ENCODE measurements at regions not wholly inside any gene's neighbourhood (a gene's known extent, or its start where the extent isn't known, plus 50 kb on each side); places are given as distances from the start of the nearest gene placed in this dataset.
A peak's percentile ranks its signal among the peaks of the same experiment; 100 is the strongest.

DNA sequence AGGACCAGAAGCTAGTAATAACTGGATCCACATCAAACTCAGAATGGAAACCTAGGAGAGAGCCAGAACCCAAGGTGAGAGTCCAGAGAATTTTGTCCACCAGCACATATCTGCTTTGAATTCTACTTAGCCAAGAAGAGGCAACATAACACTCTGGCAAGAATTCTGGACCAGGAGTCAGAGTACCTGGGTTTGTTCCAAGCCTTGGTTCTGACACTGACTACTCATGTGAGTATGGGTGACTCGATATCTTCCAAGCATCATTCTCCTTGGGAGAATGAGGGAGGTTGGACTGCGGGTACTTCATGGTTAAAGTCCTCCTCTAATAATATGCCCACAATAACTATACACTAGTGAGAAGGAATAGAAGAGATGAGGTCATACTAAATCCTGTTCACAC is 144.0 kb upstream of the JADE1 start:
- ATAC-seq (ENCODE audit: low read depth): no peak
- Histone ChIP-seq H3K14ac (replicated peaks; ENCODE audit: low read depth, low read length) (no peak overlapping the region), H3K9ac (ENCODE audit: low read depth, low read length) (no peak overlapping the region), H3K36me3 (ENCODE audit: control insufficient read depth, insufficient read depth, low read length) (no peaks in the 10 kb centered on the region), H3K23ac (ENCODE audit: low read depth, low read length) (no peak overlapping the region), H3K4me2 (ENCODE audit: low read depth, low read length) (no peak overlapping the region), H3K27me3 (ENCODE audit: control insufficient read depth, insufficient read depth, low read length) (no peaks in the 10 kb centered on the region; the same call in 1 of the 2 replicates), H4K8ac (ENCODE audit: low read depth in 2 of 2, low read length in 2 of 2) (no peak overlapping the region), H2BK5ac (ENCODE audit: low read depth, low read length, poor library complexity, severe bottlenecking) (no peak overlapping the region), H2BK20ac (ENCODE audit: low read depth, low read length) (no peak overlapping the region), H3K4me3 (ENCODE audit: insufficient read depth, low read depth, low read length) (no peak overlapping the region), H3K79me1 (ENCODE audit: low read depth in 1 of 2, low read length in 2 of 2) (no peaks in the 10 kb centered on the region), H4K20me1 (ENCODE audit: insufficient read depth, low read length) (no peaks in the 10 kb centered on the region), H3K56ac (ENCODE audit: extremely low read depth, insufficient read depth, low read length) (no peak overlapping the region), H2BK15ac (ENCODE audit: low read depth, low read length) (no peak overlapping the region), H3K9me1 (ENCODE audit: insufficient read depth, low read length) (no peaks in the 10 kb centered on the region), H2AFZ (replicated peaks; ENCODE audit: low read length, poor library complexity) (no peak overlapping the region), H3K18ac (ENCODE audit: low read depth, low read length) (no peak overlapping the region), H4K5ac (ENCODE audit: low read depth, low read length) (no peak overlapping the region), H4K91ac (ENCODE audit: insufficient read depth, low read depth, low read length) (no peak overlapping the region), H2AK9ac (replicated peaks; ENCODE audit: low read depth, low read length, poor library complexity) (no peak overlapping the region), H3K4ac (ENCODE audit: low read depth, low read length) (no peak overlapping the region), H2AK5ac (ENCODE audit: low read depth, low read length) (no peak overlapping the region), H3K27ac (ENCODE audit: insufficient read depth, low read length) (no peak overlapping the region), H2BK120ac (ENCODE audit: low read depth, low read length) (no peak overlapping the region), H3K4me1 (ENCODE audit: control insufficient read depth, insufficient read depth, low read length) (peaks cover 2% of the 10 kb centered on the region; the same call in 1 of the 2 replicates), H3K9me3 (ENCODE audit: control insufficient read depth, insufficient read depth, low read length) (no peaks in the 10 kb centered on the region)
- whole genome bisulfite sequencing, 2 experiments (ENCODE audit: extremely low coverage in 2 of 2, insufficient read length in 1 of 2): no CpG with 5 or more reads among the region's 2 CpGs
- dilution Hi-C loops (cut with HindIII; ENCODE audit: low sequenced_read_pairs, unreplicated experiment) (no loop called here), in situ Hi-C loops (cut with MboI; ENCODE audit: low sequenced_read_pairs) (no loop called here), intact Hi-C loops (cut with micrococcal nuclease) (no loop called here)
- peak; percentile 20 for DNase-seq
- TF ChIP-seq RCOR1 (IDR thresholded peaks at IDR 0.05; ENCODE audit: insufficient replicate concordance, low read length): no peak
- TF ChIP-seq, protein P1, sequence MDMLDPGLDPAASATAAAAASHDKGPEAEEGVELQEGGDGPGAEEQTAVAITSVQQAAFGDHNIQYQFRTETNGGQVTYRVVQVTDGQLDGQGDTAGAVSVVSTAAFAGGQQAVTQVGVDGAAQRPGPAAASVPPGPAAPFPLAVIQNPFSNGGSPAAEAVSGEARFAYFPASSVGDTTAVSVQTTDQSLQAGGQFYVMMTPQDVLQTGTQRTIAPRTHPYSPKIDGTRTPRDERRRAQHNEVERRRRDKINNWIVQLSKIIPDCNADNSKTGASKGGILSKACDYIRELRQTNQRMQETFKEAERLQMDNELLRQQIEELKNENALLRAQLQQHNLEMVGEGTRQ (IDR thresholded peaks at IDR 0.05; ENCODE audit: low read depth, low read length): no peak
- no peak for TF ChIP-seq MAZ (IDR thresholded peaks at IDR 0.05; ENCODE audit: borderline replicate concordance, low read depth, low read length)
- TF ChIP-seq, protein P2, sequence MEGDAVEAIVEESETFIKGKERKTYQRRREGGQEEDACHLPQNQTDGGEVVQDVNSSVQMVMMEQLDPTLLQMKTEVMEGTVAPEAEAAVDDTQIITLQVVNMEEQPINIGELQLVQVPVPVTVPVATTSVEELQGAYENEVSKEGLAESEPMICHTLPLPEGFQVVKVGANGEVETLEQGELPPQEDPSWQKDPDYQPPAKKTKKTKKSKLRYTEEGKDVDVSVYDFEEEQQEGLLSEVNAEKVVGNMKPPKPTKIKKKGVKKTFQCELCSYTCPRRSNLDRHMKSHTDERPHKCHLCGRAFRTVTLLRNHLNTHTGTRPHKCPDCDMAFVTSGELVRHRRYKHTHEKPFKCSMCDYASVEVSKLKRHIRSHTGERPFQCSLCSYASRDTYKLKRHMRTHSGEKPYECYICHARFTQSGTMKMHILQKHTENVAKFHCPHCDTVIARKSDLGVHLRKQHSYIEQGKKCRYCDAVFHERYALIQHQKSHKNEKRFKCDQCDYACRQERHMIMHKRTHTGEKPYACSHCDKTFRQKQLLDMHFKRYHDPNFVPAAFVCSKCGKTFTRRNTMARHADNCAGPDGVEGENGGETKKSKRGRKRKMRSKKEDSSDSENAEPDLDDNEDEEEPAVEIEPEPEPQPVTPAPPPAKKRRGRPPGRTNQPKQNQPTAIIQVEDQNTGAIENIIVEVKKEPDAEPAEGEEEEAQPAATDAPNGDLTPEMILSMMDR (conservative IDR thresholded peaks at IDR 0.05; ENCODE audit: low read depth, low read length): no peak
- no peak for TF ChIP-seq RFX5 (IDR thresholded peaks at IDR 0.05; ENCODE audit: low read depth, low read length)
- no peak for TF ChIP-seq FOS (IDR thresholded peaks at IDR 0.05; ENCODE audit: low read depth, low read length)
- TF ChIP-seq CHD1 (IDR thresholded peaks at IDR 0.05; ENCODE audit: low read depth, low read length): no peak
- TF ChIP-seq CEBPB (IDR thresholded peaks at IDR 0.05; ENCODE audit: low read depth, low read length): no peak
- no peak for TF ChIP-seq NFE2L2 (IDR thresholded peaks at IDR 0.05; ENCODE audit: low read depth, low read length)
- no peak for TF ChIP-seq BHLHE40 (IDR thresholded peaks at IDR 0.05; ENCODE audit: low read depth, low read length)
- TF ChIP-seq MXI1 (IDR thresholded peaks at IDR 0.05; ENCODE audit: borderline replicate concordance, low read depth, low read length): no peak
- TF ChIP-seq POLR2A (IDR thresholded peaks at IDR 0.05; ENCODE audit: low read depth, low read length): no peak
- TF ChIP-seq MAFK (IDR thresholded peaks at IDR 0.05; ENCODE audit: low read depth, low read length): no peak
- no peak for TF ChIP-seq ELK1 (IDR thresholded peaks at IDR 0.05; ENCODE audit: borderline replicate concordance, low read depth, low read length)
- no peak for TF ChIP-seq RAD21 (IDR thresholded peaks at IDR 0.05; ENCODE audit: low read length)
- no peak for TF ChIP-seq SMC3 (IDR thresholded peaks at IDR 0.05; ENCODE audit: low read depth, low read length)
- BruUV-seq (replicated peaks): no TSS peak
- ChIA-PET CTCF (no interaction called here), POLR2A (ENCODE audit: unreplicated experiment) (no interaction called here)

Measured in IMR-90 (cell line).